K562 (cell line): ENCODE measurements at regions not wholly inside any gene's neighbourhood (a gene's known extent, or its start where the extent isn't known, plus 50 kb on each side); places are given as distances from the start of the nearest gene placed in this dataset.

ENCODE experiments used
- ARHGAP35 ChIP-seq: fragments of 450-650 bp; IDR thresholded peaks from 2 replicates; pipeline ENCODE4 v1.6.1; 2018; ENCODE audit not compliant: partially characterized antibody
- DPF2 ChIP-seq: fragments of 450-650 bp; IDR thresholded peaks from 2 replicates; pipeline ENCODE4 v1.6.1; 2016
- HDAC1 ChIP-seq, 2 experiments: fragments of 450-650 bp; IDR thresholded peaks; 2 replicates each; pipeline ENCODE4 v1.6.1; 2016 to 2017; ENCODE audit warnings: inconsistent platforms in 1 of 2, mild to moderate bottlenecking in 1 of 2, moderate library complexity in 1 of 2
- MNT ChIP-seq, 2 experiments: fragments of 450-650 bp; conservative IDR thresholded peaks; 2 replicates each; pipeline ENCODE4 v1.6.1; 2017; ENCODE audit warnings: mild to moderate bottlenecking in 2 of 2, moderate library complexity in 2 of 2
- TAF7 ChIP-seq: fragments of 450-650 bp; IDR thresholded peaks from 2 replicates; pipeline ENCODE4 v1.6.1; 2016; ENCODE audit warnings: missing genetic modification characterization, missing compliant biosample characterization
- TEAD1 ChIP-seq, 2 experiments: fragments of 450-650 bp in 1 of 2; sonication (generic) in 1 of 2; formaldehyde crosslinking; IDR thresholded peaks; 2 replicates each; pipeline versions ENCODE4 v1.4.0 to v1.8.0; 2020 to 2022; ENCODE audit warnings: mild to moderate bottlenecking in 2 of 2, missing genetic modification reagents in 1 of 2
- TF ChIP-seq, protein P1 (sequence below): fragments of 200-800 bp; sonication (Bioruptor generic); IDR thresholded peaks from 2 replicates; pipeline ENCODE4 v1.6.1; 2016; ENCODE audit warnings: missing genetic modification characterization, missing compliant biosample characterization
- TF ChIP-seq, protein P2 (sequence below): fragments of 450-650 bp; IDR thresholded peaks from 2 replicates; pipeline ENCODE4 v1.6.1; 2016; ENCODE audit warnings: mild to moderate bottlenecking, moderate library complexity

GRCh38 chr7:130941322-130942210 lies 207.6 kb upstream of the KLF14 start (continued):
- TF ChIP-seq MNT (conservative IDR thresholded peaks at IDR 0.05) (peak; percentile 93 to 94), HDAC1 (IDR thresholded peaks at IDR 0.05) (peak in 1 of 2 experiments; percentile 74; a peak in 2 of 4 replicates), TEAD1 (CRISPR knock-in tag; IDR thresholded peaks at IDR 0.05) (0 out of 4 replicates have a peak, but pooled peaks of 1 of the 2 experiments have one; percentile 20), DPF2 (peak; percentile 63; the same call in 1 of the 2 replicates), TAF7 (peak; percentile 34), ARHGAP35 (no peak)
- TF ChIP-seq, protein P1, sequence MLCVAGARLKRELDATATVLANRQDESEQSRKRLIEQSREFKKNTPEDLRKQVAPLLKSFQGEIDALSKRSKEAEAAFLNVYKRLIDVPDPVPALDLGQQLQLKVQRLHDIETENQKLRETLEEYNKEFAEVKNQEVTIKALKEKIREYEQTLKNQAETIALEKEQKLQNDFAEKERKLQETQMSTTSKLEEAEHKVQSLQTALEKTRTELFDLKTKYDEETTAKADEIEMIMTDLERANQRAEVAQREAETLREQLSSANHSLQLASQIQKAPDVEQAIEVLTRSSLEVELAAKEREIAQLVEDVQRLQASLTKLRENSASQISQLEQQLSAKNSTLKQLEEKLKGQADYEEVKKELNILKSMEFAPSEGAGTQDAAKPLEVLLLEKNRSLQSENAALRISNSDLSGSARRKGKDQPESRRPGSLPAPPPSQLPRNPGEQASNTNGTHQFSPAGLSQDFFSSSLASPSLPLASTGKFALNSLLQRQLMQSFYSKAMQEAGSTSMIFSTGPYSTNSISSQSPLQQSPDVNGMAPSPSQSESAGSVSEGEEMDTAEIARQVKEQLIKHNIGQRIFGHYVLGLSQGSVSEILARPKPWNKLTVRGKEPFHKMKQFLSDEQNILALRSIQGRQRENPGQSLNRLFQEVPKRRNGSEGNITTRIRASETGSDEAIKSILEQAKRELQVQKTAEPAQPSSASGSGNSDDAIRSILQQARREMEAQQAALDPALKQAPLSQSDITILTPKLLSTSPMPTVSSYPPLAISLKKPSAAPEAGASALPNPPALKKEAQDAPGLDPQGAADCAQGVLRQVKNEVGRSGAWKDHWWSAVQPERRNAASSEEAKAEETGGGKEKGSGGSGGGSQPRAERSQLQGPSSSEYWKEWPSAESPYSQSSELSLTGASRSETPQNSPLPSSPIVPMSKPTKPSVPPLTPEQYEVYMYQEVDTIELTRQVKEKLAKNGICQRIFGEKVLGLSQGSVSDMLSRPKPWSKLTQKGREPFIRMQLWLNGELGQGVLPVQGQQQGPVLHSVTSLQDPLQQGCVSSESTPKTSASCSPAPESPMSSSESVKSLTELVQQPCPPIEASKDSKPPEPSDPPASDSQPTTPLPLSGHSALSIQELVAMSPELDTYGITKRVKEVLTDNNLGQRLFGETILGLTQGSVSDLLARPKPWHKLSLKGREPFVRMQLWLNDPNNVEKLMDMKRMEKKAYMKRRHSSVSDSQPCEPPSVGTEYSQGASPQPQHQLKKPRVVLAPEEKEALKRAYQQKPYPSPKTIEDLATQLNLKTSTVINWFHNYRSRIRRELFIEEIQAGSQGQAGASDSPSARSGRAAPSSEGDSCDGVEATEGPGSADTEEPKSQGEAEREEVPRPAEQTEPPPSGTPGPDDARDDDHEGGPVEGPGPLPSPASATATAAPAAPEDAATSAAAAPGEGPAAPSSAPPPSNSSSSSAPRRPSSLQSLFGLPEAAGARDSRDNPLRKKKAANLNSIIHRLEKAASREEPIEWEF (CRISPR knock-in tag) = peak; percentile 58; the same call in 1 of the 2 replicates
- TF ChIP-seq, protein P2, sequence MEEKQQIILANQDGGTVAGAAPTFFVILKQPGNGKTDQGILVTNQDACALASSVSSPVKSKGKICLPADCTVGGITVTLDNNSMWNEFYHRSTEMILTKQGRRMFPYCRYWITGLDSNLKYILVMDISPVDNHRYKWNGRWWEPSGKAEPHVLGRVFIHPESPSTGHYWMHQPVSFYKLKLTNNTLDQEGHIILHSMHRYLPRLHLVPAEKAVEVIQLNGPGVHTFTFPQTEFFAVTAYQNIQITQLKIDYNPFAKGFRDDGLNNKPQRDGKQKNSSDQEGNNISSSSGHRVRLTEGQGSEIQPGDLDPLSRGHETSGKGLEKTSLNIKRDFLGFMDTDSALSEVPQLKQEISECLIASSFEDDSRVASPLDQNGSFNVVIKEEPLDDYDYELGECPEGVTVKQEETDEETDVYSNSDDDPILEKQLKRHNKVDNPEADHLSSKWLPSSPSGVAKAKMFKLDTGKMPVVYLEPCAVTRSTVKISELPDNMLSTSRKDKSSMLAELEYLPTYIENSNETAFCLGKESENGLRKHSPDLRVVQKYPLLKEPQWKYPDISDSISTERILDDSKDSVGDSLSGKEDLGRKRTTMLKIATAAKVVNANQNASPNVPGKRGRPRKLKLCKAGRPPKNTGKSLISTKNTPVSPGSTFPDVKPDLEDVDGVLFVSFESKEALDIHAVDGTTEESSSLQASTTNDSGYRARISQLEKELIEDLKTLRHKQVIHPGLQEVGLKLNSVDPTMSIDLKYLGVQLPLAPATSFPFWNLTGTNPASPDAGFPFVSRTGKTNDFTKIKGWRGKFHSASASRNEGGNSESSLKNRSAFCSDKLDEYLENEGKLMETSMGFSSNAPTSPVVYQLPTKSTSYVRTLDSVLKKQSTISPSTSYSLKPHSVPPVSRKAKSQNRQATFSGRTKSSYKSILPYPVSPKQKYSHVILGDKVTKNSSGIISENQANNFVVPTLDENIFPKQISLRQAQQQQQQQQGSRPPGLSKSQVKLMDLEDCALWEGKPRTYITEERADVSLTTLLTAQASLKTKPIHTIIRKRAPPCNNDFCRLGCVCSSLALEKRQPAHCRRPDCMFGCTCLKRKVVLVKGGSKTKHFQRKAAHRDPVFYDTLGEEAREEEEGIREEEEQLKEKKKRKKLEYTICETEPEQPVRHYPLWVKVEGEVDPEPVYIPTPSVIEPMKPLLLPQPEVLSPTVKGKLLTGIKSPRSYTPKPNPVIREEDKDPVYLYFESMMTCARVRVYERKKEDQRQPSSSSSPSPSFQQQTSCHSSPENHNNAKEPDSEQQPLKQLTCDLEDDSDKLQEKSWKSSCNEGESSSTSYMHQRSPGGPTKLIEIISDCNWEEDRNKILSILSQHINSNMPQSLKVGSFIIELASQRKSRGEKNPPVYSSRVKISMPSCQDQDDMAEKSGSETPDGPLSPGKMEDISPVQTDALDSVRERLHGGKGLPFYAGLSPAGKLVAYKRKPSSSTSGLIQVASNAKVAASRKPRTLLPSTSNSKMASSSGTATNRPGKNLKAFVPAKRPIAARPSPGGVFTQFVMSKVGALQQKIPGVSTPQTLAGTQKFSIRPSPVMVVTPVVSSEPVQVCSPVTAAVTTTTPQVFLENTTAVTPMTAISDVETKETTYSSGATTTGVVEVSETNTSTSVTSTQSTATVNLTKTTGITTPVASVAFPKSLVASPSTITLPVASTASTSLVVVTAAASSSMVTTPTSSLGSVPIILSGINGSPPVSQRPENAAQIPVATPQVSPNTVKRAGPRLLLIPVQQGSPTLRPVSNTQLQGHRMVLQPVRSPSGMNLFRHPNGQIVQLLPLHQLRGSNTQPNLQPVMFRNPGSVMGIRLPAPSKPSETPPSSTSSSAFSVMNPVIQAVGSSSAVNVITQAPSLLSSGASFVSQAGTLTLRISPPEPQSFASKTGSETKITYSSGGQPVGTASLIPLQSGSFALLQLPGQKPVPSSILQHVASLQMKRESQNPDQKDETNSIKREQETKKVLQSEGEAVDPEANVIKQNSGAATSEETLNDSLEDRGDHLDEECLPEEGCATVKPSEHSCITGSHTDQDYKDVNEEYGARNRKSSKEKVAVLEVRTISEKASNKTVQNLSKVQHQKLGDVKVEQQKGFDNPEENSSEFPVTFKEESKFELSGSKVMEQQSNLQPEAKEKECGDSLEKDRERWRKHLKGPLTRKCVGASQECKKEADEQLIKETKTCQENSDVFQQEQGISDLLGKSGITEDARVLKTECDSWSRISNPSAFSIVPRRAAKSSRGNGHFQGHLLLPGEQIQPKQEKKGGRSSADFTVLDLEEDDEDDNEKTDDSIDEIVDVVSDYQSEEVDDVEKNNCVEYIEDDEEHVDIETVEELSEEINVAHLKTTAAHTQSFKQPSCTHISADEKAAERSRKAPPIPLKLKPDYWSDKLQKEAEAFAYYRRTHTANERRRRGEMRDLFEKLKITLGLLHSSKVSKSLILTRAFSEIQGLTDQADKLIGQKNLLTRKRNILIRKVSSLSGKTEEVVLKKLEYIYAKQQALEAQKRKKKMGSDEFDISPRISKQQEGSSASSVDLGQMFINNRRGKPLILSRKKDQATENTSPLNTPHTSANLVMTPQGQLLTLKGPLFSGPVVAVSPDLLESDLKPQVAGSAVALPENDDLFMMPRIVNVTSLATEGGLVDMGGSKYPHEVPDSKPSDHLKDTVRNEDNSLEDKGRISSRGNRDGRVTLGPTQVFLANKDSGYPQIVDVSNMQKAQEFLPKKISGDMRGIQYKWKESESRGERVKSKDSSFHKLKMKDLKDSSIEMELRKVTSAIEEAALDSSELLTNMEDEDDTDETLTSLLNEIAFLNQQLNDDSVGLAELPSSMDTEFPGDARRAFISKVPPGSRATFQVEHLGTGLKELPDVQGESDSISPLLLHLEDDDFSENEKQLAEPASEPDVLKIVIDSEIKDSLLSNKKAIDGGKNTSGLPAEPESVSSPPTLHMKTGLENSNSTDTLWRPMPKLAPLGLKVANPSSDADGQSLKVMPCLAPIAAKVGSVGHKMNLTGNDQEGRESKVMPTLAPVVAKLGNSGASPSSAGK = peak; percentile 79
